Right lobe of liver (tissue), 4 donors: ENCODE measurements at regions not wholly inside any gene's neighbourhood (a gene's known extent, or its start where the extent isn't known, plus 50 kb on each side); places are given as distances from the start of the nearest gene placed in this dataset.

Experiments
- CTCF ChIP-seq, 4 donors: fragments of 200-600 bp in 3 of 4; fragments of 450-650 bp in 1 of 4; IDR thresholded peaks; one replicate each; pipeline versions ENCODE4 v1.5.1 to v1.8.0; 2016 to 2022; ENCODE audit warnings: antibody characterized with exemption in 4 of 4, mild to moderate bottlenecking in 2 of 4
- POLR2A ChIP-seq: fragments of 450-650 bp; IDR thresholded peaks from one replicate; pipeline ENCODE4 v1.6.1; 2017; ENCODE audit warnings: antibody characterized with exemption, mild to moderate bottlenecking
- donor health status: DM: no; HTN: no; CAD: no.
- donor health status: DM: no; HTN: no; CAD: no.
- donor health status: DM: no; HTN: yes; CAD: no.

- TF ChIP-seq CTCF (IDR thresholded peaks at IDR 0.05) (no peak), POLR2A (no peak)
Observed at GRCh38 chr2:80719607-80720006, 415.1 kb upstream of the LRRTM1 start.
